ENCODE measurements at regions not wholly inside any gene's neighbourhood (a gene's known extent, or its start where the extent isn't known, plus 50 kb on each side); places are given as distances from the start of the nearest gene placed in this dataset.

- DNase-seq (peak; percentile 30), ATAC-seq (ENCODE audit: insufficient read depth, low read depth) (peak; percentile 71)
- Histone ChIP-seq H3K27ac (ENCODE audit: low read length) (no peak overlapping the region), H3K27me3 (ENCODE audit: insufficient read depth, low read length, poor library complexity) (no peaks in the 10 kb centered on the region), H3K4me3 (ENCODE audit: low read depth in 1 of 2, low read length in 2 of 2) (no peak overlapping the region), H3K9ac (ENCODE audit: low read depth, low read length) (no peak overlapping the region), H3K4me2 (ENCODE audit: insufficient read depth, low read length) (no peak overlapping the region), H3K4me1 (ENCODE audit: insufficient read depth, low read length) (no peaks in the 10 kb centered on the region), H3K9me3 (ENCODE audit: insufficient read depth, low read length, severe bottlenecking) (no peaks in the 10 kb centered on the region), H3K36me3 (ENCODE audit: insufficient read depth, low read length) (no peaks in the 10 kb centered on the region), H4K20me1 (ENCODE audit: insufficient read depth, low read length) (no peaks in the 10 kb centered on the region), H2AFZ (ENCODE audit: low read depth, low read length) (no peak overlapping the region), H3K79me2 (ENCODE audit: insufficient read depth, low read length) (no peaks in the 10 kb centered on the region)
- TF ChIP-seq CTCF (IDR thresholded peaks at IDR 0.05; ENCODE audit: borderline replicate concordance, extremely low read depth, low read length, poor library complexity, severe bottlenecking) (peak; percentile 53), EZH2 (IDR thresholded peaks at IDR 0.05; ENCODE audit: borderline replicate concordance, low read depth, low read length, severe bottlenecking) (no peak)
Measured at GRCh38 chr22:23376256-23376655, 195.9 kb downstream of the BCR start.

DNA sequence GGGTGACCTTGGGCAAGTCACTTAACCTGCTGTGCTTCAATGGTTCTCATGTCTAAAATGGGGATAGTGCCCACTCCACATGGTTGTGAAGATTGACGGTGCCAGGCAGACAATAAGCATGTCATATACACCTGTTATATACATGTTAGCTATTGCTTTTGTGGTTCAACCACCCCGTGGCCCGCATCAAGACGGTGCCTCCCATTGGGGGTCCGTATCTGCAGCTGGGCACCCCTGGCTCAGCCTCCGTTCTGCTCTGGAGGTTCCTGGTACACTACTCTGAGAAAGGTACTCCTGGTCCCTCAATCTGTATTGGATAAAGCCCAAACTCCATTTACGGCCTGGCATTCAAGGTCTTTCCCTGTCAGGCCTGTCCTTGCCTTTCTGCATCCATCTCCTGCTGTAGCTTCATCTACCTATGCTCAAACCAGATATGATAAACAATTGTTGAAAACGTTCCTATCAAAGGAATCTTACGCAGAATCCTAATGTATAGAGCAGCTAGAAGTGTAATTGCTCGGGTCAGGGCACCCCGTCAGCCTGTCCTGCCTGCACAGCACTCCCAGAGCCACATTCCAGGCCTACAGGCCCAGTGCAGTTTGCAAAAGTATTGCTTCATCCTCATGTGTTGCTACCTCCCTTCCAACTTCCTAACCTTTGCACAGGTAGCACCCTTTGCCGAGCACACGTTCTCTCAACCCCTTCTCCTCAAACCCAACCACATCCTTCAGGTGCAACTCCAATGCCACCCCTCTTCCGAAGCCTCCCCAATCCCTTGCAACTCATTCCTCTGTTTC is 194.9 kb downstream of the BCR start:
- Histone ChIP-seq H4K20me1 (ENCODE audit: insufficient read depth, low read length) (no peaks in the 10 kb centered on the region), H3K9ac (ENCODE audit: low read depth, low read length) (no peak overlapping the region), H3K79me2 (ENCODE audit: insufficient read depth, low read length) (no peaks in the 10 kb centered on the region), H3K27ac (ENCODE audit: low read length) (no peak overlapping the region), H3K36me3 (ENCODE audit: insufficient read depth, low read length) (no peaks in the 10 kb centered on the region), H3K4me1 (ENCODE audit: insufficient read depth, low read length) (no peaks in the 10 kb centered on the region), H3K9me3 (ENCODE audit: insufficient read depth, low read length, severe bottlenecking) (no peaks in the 10 kb centered on the region), H2AFZ (ENCODE audit: low read depth, low read length) (no peak overlapping the region), H3K27me3 (ENCODE audit: insufficient read depth, low read length, poor library complexity) (no peaks in the 10 kb centered on the region), H3K4me3 (ENCODE audit: low read depth in 1 of 2, low read length in 2 of 2) (no peak overlapping the region), H3K4me2 (ENCODE audit: insufficient read depth, low read length) (no peak overlapping the region)
- ATAC-seq (ENCODE audit: insufficient read depth, low read depth) (no peak), DNase-seq (no peak)
- TF ChIP-seq EZH2 (IDR thresholded peaks at IDR 0.05; ENCODE audit: borderline replicate concordance, low read depth, low read length, severe bottlenecking) = no peak
- TF ChIP-seq CTCF (IDR thresholded peaks at IDR 0.05; ENCODE audit: borderline replicate concordance, extremely low read depth, low read length, poor library complexity, severe bottlenecking) = no peak

- H3K9ac ChIP-seq (ENCODE audit: low read depth, low read length) = no peak overlapping the region
- H3K4me1 ChIP-seq (ENCODE audit: insufficient read depth, low read length) = no peaks in the 10 kb centered on the region
- H2AFZ ChIP-seq (ENCODE audit: low read depth, low read length) = no peak overlapping the region
- H3K9me3 ChIP-seq (ENCODE audit: insufficient read depth, low read length, severe bottlenecking) = no peaks in the 10 kb centered on the region
- H3K4me3 ChIP-seq (ENCODE audit: low read depth in 1 of 2, low read length in 2 of 2) = no peak overlapping the region
- ATAC-seq (ENCODE audit: insufficient read depth, low read depth) (no peak), DNase-seq (no peak)
- H3K4me2 ChIP-seq (ENCODE audit: insufficient read depth, low read length) = no peak overlapping the region
- TF ChIP-seq CTCF (IDR thresholded peaks at IDR 0.05; ENCODE audit: borderline replicate concordance, extremely low read depth, low read length, poor library complexity, severe bottlenecking) = no peak
- no peak for TF ChIP-seq EZH2 (IDR thresholded peaks at IDR 0.05; ENCODE audit: borderline replicate concordance, low read depth, low read length, severe bottlenecking)
- H4K20me1 ChIP-seq (ENCODE audit: insufficient read depth, low read length) = no peaks in the 10 kb centered on the region
- no peaks in the 10 kb centered on the region for H3K36me3 ChIP-seq (ENCODE audit: insufficient read depth, low read length)
- H3K27ac ChIP-seq (ENCODE audit: low read length) = no peak overlapping the region
- H3K79me2 ChIP-seq (ENCODE audit: insufficient read depth, low read length) = no peaks in the 10 kb centered on the region
- H3K27me3 ChIP-seq (ENCODE audit: insufficient read depth, low read length, poor library complexity) = peaks cover 6% of the 10 kb centered on the region
Measured at GRCh38 chr22:23373601-23374000, 193.3 kb downstream of the BCR start.

All from DND-41 (cell line).